GM12878 (cell line): ENCODE measurements at regions not wholly inside any gene's neighbourhood (a gene's known extent, or its start where the extent isn't known, plus 50 kb on each side); places are given as distances from the start of the nearest gene placed in this dataset.

Experiments used
- CHD1 ChIP-seq: IDR thresholded peaks from 2 replicates; pipeline ENCODE4 v1.6.1; 2012; ENCODE audit warnings: low read depth, low read length, improper control_type of control experiment
- TCF12 ChIP-seq: IDR thresholded peaks from 2 replicates; pipeline ENCODE4 v1.6.1; 2011; ENCODE audit warnings: low read depth, mild to moderate bottlenecking, low read length
- ZNF274 ChIP-seq: IDR thresholded peaks from one replicate; pipeline ENCODE4 v1.8.0; 2011; ENCODE audit not compliant: insufficient read length, insufficient read depth
- TF ChIP-seq, protein P1 (sequence below): fragments of 450-650 bp; conservative IDR thresholded peaks from 2 replicates; pipeline ENCODE4 v1.6.1; 2017; ENCODE audit warnings: mild to moderate bottlenecking, moderate library complexity

GRCh38 chr11:31981457-31981856, 109.4 kb upstream of the RCN1 start:
- TF ChIP-seq ZNF274 = no peak
- TF ChIP-seq, protein P1, sequence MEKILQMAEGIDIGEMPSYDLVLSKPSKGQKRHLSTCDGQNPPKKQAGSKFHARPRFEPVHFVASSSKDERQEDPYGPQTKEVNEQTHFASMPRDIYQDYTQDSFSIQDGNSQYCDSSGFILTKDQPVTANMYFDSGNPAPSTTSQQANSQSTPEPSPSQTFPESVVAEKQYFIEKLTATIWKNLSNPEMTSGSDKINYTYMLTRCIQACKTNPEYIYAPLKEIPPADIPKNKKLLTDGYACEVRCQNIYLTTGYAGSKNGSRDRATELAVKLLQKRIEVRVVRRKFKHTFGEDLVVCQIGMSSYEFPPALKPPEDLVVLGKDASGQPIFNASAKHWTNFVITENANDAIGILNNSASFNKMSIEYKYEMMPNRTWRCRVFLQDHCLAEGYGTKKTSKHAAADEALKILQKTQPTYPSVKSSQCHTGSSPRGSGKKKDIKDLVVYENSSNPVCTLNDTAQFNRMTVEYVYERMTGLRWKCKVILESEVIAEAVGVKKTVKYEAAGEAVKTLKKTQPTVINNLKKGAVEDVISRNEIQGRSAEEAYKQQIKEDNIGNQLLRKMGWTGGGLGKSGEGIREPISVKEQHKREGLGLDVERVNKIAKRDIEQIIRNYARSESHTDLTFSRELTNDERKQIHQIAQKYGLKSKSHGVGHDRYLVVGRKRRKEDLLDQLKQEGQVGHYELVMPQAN = no peak
- no peak for TF ChIP-seq TCF12
- no peak for TF ChIP-seq CHD1
